ENCODE measurements at regions not wholly inside any gene's neighbourhood (a gene's known extent, or its start where the extent isn't known, plus 50 kb on each side); places are given as distances from the start of the nearest gene placed in this dataset.

GRCh38 chr6:4533576-4533975 lies 242.6 kb upstream of the CDYL start:
- TF ChIP-seq SIN3A (IDR thresholded peaks at IDR 0.05; ENCODE audit: borderline replicate concordance, insufficient read depth, low read length) (no peak), FOXP2 (optimal IDR thresholded peaks at IDR 0.05; ENCODE audit: borderline replicate concordance, extremely low read depth, extremely low read length, insufficient read depth) (no peak)

- TF ChIP-seq TAF1 (IDR thresholded peaks at IDR 0.05; ENCODE audit: borderline replicate concordance, insufficient read depth, low read length) = no peak
- TF ChIP-seq SIN3A (IDR thresholded peaks at IDR 0.05; ENCODE audit: borderline replicate concordance, insufficient read depth, low read length) = no peak
- TF ChIP-seq FOXP2 (optimal IDR thresholded peaks at IDR 0.05; ENCODE audit: borderline replicate concordance, extremely low read depth, extremely low read length, insufficient read depth) = no peak
- no peak for TF ChIP-seq POLR2AphosphoS5 (IDR thresholded peaks at IDR 0.05; ENCODE audit: low read depth, low read length)
Observed at GRCh38 chr6:4531406-4531805, 244.8 kb upstream of the CDYL start.

GRCh38 chr6:4522453-4522852 lies 253.8 kb upstream of the CDYL start:
- no peak for TF ChIP-seq TAF1 (IDR thresholded peaks at IDR 0.05; ENCODE audit: borderline replicate concordance, insufficient read depth, low read length)
- TF ChIP-seq POLR2AphosphoS5 (IDR thresholded peaks at IDR 0.05; ENCODE audit: low read depth, low read length) = no peak
- no peak for TF ChIP-seq FOXP2 (optimal IDR thresholded peaks at IDR 0.05; ENCODE audit: borderline replicate concordance, extremely low read depth, extremely low read length, insufficient read depth)
- TF ChIP-seq REST (IDR thresholded peaks at IDR 0.05; ENCODE audit: insufficient read depth in 1 of 2, low read depth in 2 of 2, low read length in 2 of 2) = no peak
- no peak for TF ChIP-seq SIN3A (IDR thresholded peaks at IDR 0.05; ENCODE audit: borderline replicate concordance, insufficient read depth, low read length)

GRCh38 chr6:4521070-4521469 lies 255.1 kb upstream of the CDYL start:
- TF ChIP-seq TAF1 (IDR thresholded peaks at IDR 0.05; ENCODE audit: borderline replicate concordance, insufficient read depth, low read length) (no peak), REST (IDR thresholded peaks at IDR 0.05; ENCODE audit: insufficient read depth in 1 of 2, low read depth in 2 of 2, low read length in 2 of 2) (no peak), SIN3A (IDR thresholded peaks at IDR 0.05; ENCODE audit: borderline replicate concordance, insufficient read depth, low read length) (no peak)

- TF ChIP-seq SIN3A (IDR thresholded peaks at IDR 0.05; ENCODE audit: borderline replicate concordance, insufficient read depth, low read length) = no peak
- TF ChIP-seq FOXP2 (optimal IDR thresholded peaks at IDR 0.05; ENCODE audit: borderline replicate concordance, extremely low read depth, extremely low read length, insufficient read depth) = no peak
- TF ChIP-seq REST (IDR thresholded peaks at IDR 0.05; ENCODE audit: insufficient read depth in 1 of 2, low read depth in 2 of 2, low read length in 2 of 2) = no peak
- TF ChIP-seq TAF1 (IDR thresholded peaks at IDR 0.05; ENCODE audit: borderline replicate concordance, insufficient read depth, low read length) = no peak
- TF ChIP-seq POLR2AphosphoS5 (IDR thresholded peaks at IDR 0.05; ENCODE audit: low read depth, low read length) = no peak
Observed at GRCh38 chr6:4518506-4518905, 257.7 kb upstream of the CDYL start.

GRCh38 chr6:4516206-4516605 lies 260.0 kb upstream of the CDYL start:
- no peak for TF ChIP-seq FOXP2 (optimal IDR thresholded peaks at IDR 0.05; ENCODE audit: borderline replicate concordance, extremely low read depth, extremely low read length, insufficient read depth)

- TF ChIP-seq SIN3A (IDR thresholded peaks at IDR 0.05; ENCODE audit: borderline replicate concordance, insufficient read depth, low read length) (no peak), REST (IDR thresholded peaks at IDR 0.05; ENCODE audit: insufficient read depth in 1 of 2, low read depth in 2 of 2, low read length in 2 of 2) (no peak), TAF1 (IDR thresholded peaks at IDR 0.05; ENCODE audit: borderline replicate concordance, insufficient read depth, low read length) (no peak)
Observed at GRCh38 chr6:4513561-4513960, 262.6 kb upstream of the CDYL start.

Measured in PFSK-1 (cell line).